Kidney tubule cell (primary cell): ENCODE measurements at regions not wholly inside any gene's neighbourhood (a gene's known extent, or its start where the extent isn't known, plus 50 kb on each side); places are given as distances from the start of the nearest gene placed in this dataset.

ENCODE experiments used
- DNase-seq: peaks from one replicate; pipeline ENCODE4 v3.0.0-alpha.2; 2018; ENCODE audit warnings: low spot score

- no peak for DNase-seq
Observed at GRCh38 chr16:79833559-79833958, 233.0 kb upstream of the MAF start.

DNA sequence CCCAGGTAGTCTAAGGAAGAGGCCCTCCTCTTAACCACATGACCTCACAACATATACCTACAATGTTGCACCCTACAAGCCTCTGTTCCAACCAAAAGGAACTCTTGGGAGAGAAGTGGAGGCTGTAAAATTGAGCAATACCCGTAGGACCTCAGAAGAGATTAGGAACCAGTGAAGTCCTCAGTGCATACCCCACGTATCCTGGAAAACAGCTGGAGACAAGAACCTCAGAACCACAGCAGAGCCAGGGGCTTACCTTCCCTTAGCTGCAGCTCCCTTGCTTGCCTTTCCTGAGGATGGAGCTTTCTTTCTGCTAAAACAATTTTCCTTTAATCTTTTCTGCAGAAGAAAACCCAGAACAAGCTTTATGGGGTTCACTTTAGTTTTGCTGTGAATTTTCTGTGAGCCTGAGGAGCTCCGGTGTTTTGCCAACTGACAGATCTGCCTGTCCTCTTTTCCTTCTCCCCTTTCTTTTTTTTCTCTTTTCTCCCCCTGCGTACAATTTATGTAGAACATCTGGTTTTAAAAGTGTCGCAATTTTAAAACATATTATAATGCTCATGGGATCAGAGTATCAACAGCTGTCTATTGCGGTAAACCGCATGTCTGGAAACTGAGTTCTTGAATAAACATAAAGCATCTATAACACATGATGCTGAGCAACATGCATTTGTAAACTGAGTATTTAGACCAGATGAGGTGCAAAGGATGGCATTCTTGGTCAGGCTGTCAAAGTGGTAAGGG, 226.4 kb upstream of the MAF start:
- no peak for DNase-seq

- no peak for DNase-seq
Observed at GRCh38 chr16:79825002-79825401, 224.5 kb upstream of the MAF start.

DNA sequence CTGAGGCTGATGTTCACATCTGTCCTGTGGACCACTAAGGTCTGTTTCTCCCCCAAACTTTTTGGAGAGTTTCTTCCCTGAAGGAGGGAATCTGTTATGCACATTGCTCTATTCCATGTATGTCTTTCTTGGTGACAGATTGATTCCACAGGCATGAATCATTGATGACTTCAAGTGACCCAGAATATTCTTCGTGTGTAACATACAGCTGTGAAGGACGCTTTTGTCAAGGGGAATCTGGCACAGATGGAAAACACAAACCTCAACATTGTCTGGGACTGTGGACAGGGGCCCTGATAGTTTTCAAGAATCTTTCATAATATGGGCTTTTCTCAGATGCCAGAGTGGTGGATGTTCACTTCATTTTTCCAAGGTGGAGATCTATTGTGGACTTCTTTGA, 223.1 kb upstream of the MAF start:
- DNase-seq = peak; percentile 28

GRCh38 chr16:79821911-79822310, 221.4 kb upstream of the MAF start:
- DNase-seq = no peak

GRCh38 chr16:79816081-79816497, 215.6 kb upstream of the MAF start:
- DNase-seq = peak; percentile 35

DNA sequence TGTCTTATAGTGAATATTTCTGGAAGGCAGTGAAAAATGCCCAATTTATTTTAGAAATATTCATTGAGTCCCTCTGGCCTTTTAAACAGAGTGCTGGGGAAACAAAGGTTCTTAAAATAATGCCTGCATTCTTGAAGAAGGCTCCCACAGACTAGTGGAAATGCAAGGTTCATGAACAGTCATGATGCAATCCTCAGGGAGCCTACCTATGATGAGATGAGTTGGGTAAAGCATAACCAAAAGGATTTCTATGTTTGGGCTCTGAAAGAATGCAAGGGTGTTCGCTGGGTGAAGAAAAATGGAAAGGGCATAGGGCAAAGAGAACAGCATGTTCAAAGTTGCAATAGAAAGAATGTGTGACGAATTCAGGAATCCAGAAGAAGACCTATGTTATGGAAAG, 214.5 kb upstream of the MAF start:
- DNase-seq = no peak

- DNase-seq = no peak
Observed at GRCh38 chr16:79814124-79814523, 213.6 kb upstream of the MAF start.

- peak; percentile 70 for DNase-seq
Observed at GRCh38 chr16:79811541-79811940, 211.0 kb upstream of the MAF start.

DNA sequence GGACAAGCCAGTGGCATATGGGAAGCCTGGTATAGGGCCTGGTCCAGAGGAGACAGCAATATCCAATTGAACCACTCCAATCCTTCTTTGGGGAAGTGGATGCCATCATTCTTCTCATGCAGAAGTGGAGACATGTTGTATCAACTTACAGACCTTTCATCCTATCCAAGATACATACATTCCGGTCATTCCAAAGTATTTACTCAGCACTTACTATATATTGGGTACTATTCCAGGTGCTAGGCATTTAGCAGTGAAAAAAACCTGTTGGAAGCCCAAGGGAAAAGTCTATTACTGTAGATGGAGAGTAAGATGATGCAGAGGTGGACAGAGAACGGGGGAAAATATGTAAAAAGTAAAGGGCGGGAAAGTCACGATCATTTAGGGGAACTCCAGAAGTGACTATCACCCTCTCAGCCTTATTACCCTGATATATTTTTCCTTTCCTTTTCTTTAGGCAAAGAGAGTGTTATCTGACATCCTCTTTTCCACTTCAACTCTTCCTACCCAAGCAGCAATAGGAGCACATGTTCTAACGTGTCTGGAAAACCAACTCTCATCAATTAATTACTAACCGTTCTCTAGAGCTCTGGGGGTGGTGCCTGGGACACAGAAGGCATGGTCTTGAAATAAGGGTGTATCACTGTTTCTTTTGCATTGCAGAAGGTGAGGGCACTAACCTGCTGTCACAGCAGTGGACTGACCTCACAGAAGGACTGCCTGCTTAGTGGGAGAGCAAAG, 210.1 kb upstream of the MAF start:
- peak; percentile 56 for DNase-seq

- no peak for DNase-seq
Observed at GRCh38 chr16:79809376-79809775, 208.8 kb upstream of the MAF start.

DNA sequence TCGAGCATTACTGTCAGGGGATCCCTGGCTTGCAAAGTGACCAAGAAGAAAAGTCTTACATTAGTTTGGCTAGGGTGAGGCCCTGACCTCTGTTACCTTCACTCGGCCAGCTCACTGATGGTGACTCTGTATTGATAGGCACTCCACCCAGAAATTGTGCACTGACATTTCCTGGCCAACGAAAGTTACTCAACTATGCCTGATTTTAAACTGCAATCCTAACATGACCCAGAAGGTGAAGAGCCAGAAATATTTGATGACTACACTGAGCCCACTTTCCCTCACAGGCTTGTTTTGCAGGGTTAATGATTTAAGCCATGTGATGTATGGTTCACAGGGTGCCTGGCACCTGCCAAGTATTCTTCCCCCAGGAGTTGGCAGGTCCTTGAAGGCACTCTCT, 208.2 kb upstream of the MAF start:
- DNase-seq = peak; percentile 92

DNA sequence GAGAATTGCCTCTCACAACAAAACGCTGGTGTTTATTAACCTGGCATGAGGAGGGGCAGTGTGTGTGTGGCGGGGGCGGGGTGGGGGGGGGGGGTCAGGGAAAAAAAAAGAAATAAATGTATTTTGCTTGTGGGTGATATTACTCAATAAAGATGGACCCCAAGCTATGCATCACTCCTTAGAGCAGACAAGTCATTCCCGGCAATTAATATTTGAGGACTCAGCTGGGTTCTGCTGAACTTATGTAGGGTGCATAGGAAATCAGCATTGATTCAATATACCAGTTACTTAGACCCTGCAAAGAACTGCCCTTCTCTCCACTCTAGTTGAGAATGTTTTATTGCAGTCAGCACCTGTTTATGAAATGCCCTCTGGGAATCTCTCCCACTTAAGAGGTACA, 206.2 kb upstream of the MAF start:
- DNase-seq = no peak

DNA sequence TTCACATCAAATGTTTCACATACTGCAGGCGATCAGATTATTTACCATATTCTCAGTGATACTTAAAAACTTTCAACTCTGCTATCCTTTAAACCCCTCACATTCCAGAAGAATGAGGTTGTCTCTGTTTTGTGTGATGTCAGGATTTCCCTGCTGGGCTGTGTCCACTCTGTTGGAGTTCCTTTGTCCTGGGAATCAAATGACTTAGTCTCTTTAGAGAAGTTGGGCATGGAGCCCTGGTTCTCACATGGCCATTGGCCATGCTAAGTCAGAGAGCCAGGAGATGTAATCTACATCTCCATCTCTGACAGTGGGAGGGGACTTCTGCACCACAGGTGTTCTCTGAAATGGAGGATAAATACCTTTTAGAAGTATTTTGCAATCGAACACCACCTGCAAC, 205.1 kb upstream of the MAF start:
- peak; percentile 70 for DNase-seq

DNA sequence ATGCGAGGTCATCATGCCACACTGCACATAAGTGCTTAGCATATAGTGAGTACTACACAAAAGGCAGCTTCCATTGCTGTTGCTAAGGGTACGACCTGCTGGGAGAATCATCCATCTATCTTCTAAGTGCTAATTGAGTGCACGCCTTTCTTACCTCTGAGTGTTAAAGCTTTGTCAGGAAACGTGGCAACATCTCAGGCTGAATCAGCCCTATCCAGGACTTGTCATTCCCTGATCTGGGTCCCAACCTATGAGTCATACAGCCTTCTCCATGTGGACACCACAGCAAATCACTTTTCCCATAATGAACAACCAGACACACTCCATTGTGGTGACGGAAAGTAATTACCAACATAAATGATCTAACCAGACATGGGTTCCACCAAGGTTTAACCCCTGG, 201.1 kb upstream of the MAF start:
- peak; percentile 99 for DNase-seq

GRCh38 chr16:79800016-79800608, 199.6 kb upstream of the MAF start:
- DNase-seq = no peak

DNA sequence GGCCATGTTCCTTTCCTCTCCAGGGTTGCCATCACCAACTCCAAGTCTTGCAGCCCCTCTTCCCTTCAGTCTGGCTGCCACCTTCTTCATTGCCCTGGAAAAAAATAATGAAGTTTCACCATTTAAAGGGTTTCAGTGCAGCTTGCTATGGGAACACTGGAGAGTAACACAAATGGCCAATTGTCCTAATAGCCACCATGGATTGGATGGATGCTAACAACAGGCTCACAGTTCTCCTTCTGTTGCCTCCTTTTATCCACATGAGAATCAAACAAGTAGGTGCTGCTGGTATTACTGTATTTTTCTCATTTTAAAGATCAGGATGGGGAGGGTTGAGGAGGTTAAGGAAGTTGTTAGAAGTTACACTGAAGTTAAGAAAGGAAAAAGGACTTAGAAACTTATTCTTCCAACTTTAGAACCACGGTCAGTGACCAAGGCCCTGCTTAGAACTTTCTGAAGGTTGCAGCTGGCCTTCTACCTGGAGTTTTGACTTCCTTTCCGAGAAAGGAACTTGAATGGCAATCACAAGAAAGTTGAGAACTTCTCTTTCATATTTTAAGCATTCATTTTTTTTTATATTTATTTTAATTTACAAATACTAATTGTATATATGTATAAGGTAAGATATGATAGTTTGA, 198.0 kb upstream of the MAF start:
- DNase-seq = no peak

- DNase-seq = no peak
Observed at GRCh38 chr16:79797486-79797885, 196.9 kb upstream of the MAF start.

DNA sequence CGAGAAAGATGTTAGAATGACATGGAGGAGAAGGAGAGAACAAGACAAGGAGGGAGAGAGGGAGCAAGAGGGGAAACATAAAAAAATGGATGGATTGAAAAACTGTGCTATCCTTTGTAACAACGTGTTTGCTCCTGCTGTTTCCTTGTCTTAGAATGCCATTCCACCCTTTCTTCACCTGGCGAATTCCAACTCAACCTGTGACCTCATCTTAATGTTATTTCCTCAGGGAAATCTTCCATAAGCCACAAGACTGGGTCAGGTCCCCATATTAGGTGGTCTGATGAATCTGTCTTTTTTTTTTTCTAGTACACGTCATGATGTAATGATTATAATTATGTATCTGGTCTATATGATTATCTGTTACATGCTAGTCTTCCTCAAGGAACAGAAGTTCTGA, 195.0 kb upstream of the MAF start:
- peak; percentile 42 for DNase-seq

GRCh38 chr16:79794941-79795340, 194.4 kb upstream of the MAF start:
- no peak for DNase-seq

DNA sequence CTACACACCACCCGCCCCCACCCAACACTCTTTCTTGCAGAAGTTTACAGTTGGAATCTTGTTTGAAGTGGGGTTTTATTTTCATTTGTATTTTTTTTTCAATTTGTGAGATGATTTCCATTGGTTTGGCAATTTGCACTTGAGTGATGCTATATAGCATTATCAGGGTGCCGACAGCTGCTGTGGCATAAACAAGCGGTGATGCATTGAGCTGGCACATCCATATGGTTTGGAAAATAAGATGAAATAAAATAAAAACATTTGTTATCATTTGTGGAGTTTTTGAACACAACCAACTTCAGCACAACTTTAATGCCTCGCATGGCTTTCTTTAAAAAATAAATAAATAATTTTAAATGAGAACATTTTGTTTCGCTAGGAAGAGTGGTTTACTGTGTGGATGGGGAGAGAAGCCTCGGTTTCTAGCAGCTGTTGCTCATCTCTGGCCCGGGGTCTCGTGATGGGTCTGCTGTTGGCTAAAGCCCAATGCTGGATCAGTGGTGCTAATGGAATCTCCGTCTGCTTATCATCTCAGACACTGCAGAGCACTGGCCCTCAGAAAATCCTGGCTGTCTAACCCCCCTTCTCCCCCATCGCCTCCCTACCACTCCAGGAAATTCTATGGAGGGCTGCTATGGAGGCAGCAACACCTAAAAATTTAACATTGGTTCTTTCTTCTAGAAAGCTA, 192.3 kb upstream of the MAF start:
- no peak for DNase-seq

DNA sequence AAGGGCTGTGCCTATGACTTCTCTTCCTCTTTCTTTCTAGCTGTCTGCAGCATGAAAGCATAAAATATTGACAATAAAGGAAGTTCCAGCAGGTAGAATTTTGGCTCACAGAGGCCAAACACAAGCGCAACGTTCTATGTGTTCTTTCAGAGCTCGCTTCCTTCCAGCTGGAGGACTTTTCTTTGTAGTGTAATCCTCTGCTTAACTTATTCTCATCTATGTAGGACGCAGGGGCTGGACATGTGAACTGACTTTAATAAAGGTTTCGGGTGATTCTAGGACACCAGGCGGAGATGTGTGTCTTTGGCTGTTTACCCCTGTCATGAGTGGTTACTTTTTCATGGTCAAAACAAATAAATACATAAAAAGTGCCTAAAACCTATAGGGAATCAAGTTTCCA, 191.5 kb upstream of the MAF start:
- no peak for DNase-seq
